GM19023 (cell line): ENCODE measurements at regions not wholly inside any gene's neighbourhood (a gene's known extent, or its start where the extent isn't known, plus 50 kb on each side); places are given as distances from the start of the nearest gene placed in this dataset.

Source experiments
- ATAC-seq: cut with Tn5 transposase; IDR thresholded peaks from one replicate; pipeline ENCODE4 v1.9.1; 2021; ENCODE audit warnings: mild to moderate bottlenecking, moderate library complexity; ENCODE audit not compliant: unreplicated experiment

DNA sequence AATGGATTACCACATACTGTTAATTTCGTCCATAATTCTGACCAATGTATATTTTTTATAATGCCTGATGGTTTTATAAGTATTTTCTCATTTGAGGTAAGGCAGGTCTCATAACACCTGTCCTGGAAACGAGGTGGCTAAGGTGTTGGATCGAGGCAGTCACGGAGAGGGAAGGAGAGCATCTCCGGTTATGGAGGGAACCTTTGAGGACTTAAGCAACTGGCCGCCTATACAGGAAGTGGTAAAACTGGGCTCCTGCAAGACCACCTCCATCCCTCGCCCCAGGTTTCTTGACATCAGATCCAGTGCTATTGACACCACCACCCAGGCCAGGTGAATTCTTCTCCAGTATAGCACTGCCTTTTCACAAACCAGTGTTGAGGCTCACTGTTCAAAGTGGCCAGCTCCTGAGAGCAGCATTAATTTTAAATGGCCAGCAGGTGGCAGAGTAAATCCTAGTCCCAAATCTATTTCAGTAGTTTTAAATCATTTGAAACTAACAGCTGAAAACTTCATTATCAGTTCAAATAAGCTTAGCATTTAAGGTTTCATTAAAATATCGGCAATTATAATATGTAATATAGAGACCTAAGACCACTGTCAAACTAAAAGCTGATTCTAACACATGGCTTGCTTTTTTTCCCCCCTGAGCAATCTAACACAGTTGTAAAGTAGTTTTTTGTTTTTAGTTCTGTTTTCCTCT is 100.8 kb downstream of the PPM1A start:
- ATAC-seq, result peak; percentile 52

DNA sequence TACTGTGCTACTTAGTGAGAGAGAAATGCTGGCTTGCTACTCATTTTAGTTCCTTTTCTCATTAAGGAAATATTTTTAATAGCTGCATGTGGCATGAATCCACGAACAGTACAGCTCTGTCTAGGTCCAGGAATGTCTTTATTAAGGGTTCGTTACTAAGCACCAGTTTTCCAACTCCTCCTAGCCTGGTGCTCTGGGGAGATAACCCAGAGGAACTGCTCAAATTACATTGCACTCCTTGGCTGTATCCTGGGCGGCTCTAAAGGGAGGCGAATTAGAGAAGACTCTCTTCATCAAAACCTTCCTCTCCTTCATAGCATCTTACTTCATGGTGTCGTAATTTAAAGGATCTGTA is 101.3 kb downstream of the PPM1A start:
- no peak for ATAC-seq

DNA sequence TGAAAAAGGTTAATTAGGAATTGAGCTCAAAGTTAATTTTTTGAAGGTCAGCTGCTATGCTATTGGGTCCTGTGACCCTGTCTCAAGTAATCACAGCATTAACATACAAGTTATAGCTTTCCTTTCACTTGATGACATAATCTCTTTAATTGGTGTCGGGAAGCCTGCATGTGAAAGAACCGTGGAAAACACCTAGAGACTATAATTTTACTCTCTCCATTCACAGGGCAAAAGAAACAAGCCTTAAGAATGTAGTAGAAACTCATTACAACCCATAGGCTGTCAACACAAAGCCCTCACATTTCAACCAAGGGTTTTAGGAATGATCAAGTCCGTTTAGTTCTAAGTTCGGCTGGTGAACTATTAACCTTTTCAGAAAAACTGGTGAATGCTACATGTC is 104.4 kb downstream of the PPM1A start:
- no peak for ATAC-seq

DNA sequence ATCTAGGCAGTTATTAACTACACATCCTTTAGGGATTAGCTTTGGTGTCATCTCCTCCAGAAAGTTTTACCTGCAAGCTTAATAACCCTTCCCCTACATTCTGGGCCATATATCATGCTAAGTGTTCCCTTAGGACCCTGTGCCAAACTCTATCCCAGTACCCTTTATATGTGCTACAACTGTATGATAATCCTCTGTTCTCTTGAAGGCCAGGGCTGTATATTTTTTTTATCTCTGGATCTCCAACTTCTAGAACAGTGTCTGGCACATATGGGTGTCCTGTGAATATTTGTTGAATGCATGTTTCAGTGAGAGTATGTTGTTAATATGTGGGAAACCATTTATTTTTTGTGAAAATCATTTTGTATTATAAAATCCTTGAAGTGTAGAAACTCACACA is 106.7 kb downstream of the PPM1A start:
- no peak for ATAC-seq

DNA sequence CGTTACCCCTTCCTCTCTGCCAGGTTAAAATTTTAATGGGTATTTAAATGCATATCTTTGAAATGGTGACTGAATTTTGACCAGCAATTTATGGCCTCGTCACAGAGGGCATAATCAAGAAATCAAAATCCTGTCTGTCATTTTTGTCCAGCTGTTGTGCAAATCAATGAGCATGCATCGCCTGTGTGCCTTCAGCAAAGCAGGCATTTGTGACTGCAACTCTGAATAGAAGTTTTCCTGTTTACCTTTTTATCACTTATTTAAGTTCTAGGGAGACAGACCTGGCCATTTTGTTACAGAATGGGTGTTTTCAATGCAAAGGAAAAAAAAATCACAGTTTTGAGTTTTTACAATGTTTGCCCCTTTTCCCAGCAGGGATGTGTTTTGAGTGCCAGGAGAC is 107.4 kb downstream of the PPM1A start:
- no peak for ATAC-seq

DNA sequence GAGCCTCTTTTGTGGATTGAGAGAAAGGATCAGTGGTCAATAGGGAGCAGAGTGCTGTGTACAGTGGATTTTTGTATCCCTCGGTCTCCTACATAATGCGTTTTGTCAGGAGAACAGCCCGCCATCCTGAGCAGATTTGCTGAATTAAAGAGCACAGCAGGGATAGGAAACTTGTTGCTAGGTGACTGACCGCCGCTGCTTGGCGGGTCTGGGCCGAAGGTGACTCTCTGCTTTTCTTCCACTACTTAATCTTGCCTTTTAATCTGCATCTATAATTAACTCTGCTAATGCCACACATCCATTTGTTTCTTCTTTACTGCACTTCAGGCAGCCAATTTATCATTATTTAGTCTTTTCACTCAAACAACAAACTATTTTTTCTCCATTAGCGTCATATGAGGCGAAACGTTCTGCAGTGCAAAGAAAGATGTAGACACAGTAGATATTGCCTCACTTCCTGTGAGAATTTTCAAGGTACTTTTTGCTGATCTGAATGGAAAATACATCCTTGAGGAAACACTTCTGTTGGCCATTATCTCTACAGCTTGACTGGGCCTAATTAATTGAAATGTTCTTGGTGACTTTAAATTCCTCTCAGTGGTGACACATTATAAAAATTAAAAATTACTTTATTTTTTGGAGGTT is 108.0 kb downstream of the PPM1A start:
- ATAC-seq, result no peak

DNA sequence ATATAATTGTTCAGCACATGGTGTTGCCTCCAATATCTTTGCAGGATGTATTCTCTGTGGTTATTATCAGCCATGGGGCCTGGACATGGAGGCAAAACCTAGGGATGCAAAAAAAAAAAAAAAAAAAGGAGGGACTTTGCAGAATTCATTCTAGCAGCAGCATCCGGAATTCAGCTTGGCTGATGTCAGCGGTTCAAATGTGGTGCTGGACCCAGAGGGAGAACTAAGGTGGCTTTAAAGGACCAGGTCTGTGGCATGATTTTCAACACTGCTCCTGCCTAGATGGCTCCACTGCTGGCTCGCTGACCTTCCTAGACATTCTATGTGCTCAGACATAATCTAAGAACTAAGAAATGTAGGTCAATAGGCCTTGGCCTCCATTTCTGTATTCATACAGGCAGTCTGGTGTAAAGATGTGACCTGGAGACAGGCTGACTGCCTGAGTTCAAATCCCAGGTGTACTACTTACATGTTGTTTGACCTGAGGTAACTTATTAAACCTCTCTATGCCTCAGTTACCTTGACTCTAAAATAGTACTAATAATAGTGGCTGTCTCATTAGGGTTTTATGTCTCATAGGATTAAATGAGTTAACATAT is 108.6 kb downstream of the PPM1A start:
- no peak for ATAC-seq

DNA sequence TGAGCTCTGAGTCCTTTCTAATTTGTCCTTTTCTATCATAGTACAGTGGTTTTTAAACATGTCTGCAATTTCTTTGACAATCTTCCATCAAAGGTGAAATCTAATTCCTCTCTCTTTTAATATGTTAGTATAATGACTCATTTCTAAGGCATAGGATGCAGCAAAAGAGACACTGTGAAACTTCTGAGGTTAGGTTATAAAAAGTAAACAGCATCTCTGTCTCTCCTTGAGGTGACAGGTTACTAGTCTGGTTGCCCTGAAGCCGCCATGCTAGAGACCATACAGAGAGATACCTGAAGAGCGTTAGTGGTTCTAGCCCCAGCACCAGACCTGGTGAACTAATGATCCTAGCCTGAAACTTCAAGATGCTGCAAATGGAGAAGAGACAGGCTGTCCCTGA is 114.3 kb downstream of the PPM1A start:
- no peak for ATAC-seq

DNA sequence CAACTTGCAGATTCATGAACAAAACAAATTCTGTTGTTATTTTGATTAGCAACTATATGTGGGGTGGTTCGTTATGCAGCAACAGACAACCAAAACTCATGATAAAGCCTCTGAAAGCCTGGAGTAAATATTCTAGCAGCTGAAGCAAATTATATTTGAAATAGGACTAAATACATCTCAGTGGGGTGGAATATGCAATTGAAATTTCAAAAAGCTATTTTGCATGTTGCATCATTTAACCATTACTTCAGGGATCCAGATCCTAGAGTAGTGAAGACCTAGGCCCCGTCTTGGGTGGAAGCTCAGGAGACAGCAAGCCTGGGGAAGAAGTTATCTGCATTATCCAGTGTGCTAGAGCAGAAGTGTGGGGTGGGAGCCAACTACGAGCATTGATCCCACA is 114.7 kb downstream of the PPM1A start:
- no peak for ATAC-seq

DNA sequence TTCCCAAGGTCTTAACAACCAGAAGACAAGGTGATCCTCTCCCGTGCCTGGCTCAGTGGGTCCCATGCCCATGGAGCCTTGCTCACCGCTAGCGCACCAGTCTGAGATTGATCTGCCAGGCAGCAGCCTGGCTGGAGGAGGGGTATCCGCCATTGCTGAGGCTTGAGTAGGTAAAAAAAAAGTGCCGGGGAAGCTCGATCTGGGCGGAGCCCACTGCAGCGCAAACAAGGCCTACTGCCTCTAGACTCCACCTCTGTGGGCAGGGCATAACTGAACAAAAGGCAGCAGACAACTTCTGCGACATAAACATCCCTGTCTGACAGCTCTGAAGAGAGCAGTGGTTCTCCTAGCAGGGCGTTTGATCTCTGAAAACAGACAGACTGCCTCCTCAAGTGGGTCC is 104.0 kb downstream of the C14orf39 start:
- ATAC-seq, result no peak
